ENCODE measurements at regions not wholly inside any gene's neighbourhood (a gene's known extent, or its start where the extent isn't known, plus 50 kb on each side); places are given as distances from the start of the nearest gene placed in this dataset.

DNA sequence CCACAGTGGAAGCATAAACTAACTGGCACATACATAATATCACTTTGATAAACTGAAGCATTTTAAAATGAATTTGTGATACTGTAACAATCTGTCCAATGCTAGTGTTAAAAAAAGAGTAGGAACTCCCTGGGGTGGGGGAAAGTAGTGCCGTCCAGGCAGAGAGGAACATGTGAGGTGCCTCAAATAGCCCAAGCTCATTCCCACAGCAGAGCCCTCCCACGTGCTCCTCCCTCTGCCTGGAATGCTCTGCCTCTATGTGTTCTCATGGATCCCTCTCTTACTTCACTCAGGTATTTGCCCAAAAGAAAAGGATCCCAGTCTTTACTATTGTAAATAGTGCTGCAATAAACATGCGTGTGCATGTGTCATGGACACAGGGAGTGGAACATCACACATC, 188.1 kb downstream of the NHLRC3 start:
- TF ChIP-seq POLR2AphosphoS5 (IDR thresholded peaks at IDR 0.05; ENCODE audit: low read depth, low read length) (no peak), SIN3A (IDR thresholded peaks at IDR 0.05; ENCODE audit: borderline replicate concordance, insufficient read depth, low read length) (no peak), TAF1 (IDR thresholded peaks at IDR 0.05; ENCODE audit: borderline replicate concordance, insufficient read depth, low read length) (no peak)
- TF ChIP-seq, protein P1, sequence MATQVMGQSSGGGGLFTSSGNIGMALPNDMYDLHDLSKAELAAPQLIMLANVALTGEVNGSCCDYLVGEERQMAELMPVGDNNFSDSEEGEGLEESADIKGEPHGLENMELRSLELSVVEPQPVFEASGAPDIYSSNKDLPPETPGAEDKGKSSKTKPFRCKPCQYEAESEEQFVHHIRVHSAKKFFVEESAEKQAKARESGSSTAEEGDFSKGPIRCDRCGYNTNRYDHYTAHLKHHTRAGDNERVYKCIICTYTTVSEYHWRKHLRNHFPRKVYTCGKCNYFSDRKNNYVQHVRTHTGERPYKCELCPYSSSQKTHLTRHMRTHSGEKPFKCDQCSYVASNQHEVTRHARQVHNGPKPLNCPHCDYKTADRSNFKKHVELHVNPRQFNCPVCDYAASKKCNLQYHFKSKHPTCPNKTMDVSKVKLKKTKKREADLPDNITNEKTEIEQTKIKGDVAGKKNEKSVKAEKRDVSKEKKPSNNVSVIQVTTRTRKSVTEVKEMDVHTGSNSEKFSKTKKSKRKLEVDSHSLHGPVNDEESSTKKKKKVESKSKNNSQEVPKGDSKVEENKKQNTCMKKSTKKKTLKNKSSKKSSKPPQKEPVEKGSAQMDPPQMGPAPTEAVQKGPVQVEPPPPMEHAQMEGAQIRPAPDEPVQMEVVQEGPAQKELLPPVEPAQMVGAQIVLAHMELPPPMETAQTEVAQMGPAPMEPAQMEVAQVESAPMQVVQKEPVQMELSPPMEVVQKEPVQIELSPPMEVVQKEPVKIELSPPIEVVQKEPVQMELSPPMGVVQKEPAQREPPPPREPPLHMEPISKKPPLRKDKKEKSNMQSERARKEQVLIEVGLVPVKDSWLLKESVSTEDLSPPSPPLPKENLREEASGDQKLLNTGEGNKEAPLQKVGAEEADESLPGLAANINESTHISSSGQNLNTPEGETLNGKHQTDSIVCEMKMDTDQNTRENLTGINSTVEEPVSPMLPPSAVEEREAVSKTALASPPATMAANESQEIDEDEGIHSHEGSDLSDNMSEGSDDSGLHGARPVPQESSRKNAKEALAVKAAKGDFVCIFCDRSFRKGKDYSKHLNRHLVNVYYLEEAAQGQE (IDR thresholded peaks at IDR 0.05; ENCODE audit: insufficient read depth in 1 of 2, low read depth in 2 of 2, low read length in 2 of 2) = no peak
